GM10266 (cell line): ENCODE measurements at regions not wholly inside any gene's neighbourhood (a gene's known extent, or its start where the extent isn't known, plus 50 kb on each side); places are given as distances from the start of the nearest gene placed in this dataset.

ENCODE experiments used
- DNase-seq: peaks from one replicate; pipeline ENCODE4 v3.0.0; 2012; ENCODE audit errors: extremely low spot score
- CTCF ChIP-seq: IDR thresholded peaks from 2 replicates; pipeline ENCODE4 v1.5.1; 2012; ENCODE audit warnings: mild to moderate bottlenecking, low read depth; ENCODE audit not compliant: control insufficient read depth, insufficient read depth; ENCODE audit errors: missing control alignments

- no peak for TF ChIP-seq CTCF
- DNase-seq = no peak
Measured at GRCh38 chr12:20047901-20048300, 320.4 kb upstream of the PDE3A start.

DNA sequence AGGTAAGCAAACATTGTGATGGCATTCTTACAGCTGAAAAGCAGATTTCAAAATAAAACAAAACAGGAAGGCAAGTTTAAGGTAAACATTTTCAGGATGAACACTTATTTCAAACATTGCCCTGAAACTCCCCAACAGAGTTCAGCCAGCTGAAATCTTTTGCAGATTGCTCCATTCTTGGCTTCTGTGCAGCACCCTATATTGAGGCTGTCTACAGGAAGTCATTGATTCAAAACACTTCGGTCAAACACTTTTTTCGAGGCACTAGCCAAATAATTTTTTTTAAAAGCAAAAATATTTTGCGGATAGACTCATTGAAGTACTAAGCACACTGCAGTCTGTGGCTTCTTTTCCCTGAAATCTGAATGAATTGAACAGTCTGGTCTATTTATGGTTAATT lies 318.1 kb upstream of the PDE3A start:
- no peak for TF ChIP-seq CTCF
- DNase-seq = no peak

- TF ChIP-seq CTCF = no peak
- DNase-seq = no peak
Measured at GRCh38 chr12:20053782-20054181, 314.6 kb upstream of the PDE3A start.

DNA sequence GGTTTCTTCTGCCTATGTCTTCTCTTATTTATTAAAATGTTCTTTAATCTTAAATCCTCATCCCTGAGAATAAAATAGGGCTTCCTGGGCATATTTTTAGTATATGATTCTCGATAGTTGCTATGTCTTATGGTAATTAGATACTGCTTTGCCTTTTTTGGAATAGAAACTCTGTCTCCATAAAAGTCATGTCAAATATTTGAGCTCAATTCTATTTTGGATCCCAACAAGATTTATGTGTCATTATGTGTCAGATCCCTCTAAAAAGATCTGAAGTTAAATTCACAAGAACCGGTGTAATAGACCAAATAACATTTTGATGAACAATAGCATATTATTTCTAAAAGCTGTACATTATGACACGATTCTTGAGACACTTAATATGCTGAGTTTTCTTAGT lies 312.5 kb upstream of the PDE3A start:
- DNase-seq = no peak
- no peak for TF ChIP-seq CTCF

- TF ChIP-seq CTCF = no peak
- DNase-seq = no peak
Measured at GRCh38 chr12:20057398-20057797, 310.9 kb upstream of the PDE3A start.

DNA sequence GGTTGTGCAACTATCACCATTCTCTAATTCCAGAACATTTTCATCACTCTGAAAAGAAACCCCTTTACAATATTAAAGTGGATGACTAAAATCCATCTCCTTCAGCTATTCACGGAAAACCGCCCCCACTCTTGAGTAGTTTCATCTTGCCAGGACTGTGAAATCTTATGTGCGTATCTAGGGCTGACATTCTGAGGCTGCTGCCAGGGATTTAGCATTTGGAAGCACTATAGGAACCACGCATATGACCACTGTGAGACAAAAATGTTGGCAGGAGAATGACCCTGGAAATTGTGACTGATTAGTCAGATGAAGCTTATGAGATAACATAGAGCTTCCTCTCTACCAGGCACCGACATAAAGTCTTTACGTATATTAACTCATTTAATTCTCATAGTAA lies 305.2 kb upstream of the PDE3A start:
- no peak for TF ChIP-seq CTCF
- DNase-seq = no peak

DNA sequence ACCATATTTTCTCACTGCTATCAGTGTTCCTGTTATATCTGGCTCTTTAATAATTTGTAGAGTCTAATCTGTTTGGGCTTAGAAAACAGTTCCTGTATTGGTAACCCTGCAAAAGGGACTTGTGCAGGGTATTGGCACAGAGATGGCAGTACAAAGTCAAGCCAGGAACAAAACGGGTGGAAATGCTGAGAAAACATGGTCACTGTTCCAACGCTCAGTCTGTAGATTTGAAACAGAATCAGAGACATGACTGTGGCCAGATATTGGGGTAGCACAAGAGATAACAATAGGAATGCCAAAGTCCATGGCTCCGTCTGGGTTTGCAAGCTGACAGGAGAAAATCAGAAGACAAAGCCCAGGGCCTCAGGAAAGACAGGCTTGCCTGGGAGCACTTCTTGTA lies 290.7 kb upstream of the PDE3A start:
- no peak for DNase-seq
- TF ChIP-seq CTCF = no peak
